ENCODE measurements at regions not wholly inside any gene's neighbourhood (a gene's known extent, or its start where the extent isn't known, plus 50 kb on each side); places are given as distances from the start of the nearest gene placed in this dataset.

GRCh38 chr10:107443813-107444212 lies 279.3 kb upstream of the SORCS1 start:
- TF ChIP-seq ZNF384 (IDR thresholded peaks at IDR 0.05) = no peak
- TF ChIP-seq SP1 (IDR thresholded peaks at IDR 0.05) = no peak
- TF ChIP-seq FOXM1 (IDR thresholded peaks at IDR 0.05; ENCODE audit: borderline replicate concordance) = no peak
- no peak for TF ChIP-seq TARDBP (IDR thresholded peaks at IDR 0.05)
- no peak for TF ChIP-seq NFRKB (IDR thresholded peaks at IDR 0.05)

Data from HEK293T (cell line).